H9 (cell line): ENCODE measurements at regions not wholly inside any gene's neighbourhood (a gene's known extent, or its start where the extent isn't known, plus 50 kb on each side); places are given as distances from the start of the nearest gene placed in this dataset.

ENCODE experiments used
- DNase-seq: peaks from one replicate; pipeline ENCODE4 v3.0.0-alpha.2; 2017
- H2AFZ ChIP-seq: one replicate; pipeline ENCODE4 v1.6.1; 2013; ENCODE audit warnings: mild to moderate bottlenecking, low read length, control low read depth, moderate library complexity
- H2AK5ac ChIP-seq: 2 replicates; pipeline ENCODE4 v1.6.1; 2013; ENCODE audit warnings: low read length, control low read depth, mixed read lengths; ENCODE audit not compliant: insufficient read length
- H2BK120ac ChIP-seq: one replicate; pipeline ENCODE4 v1.6.1; 2013; ENCODE audit warnings: low read depth, mild to moderate bottlenecking, low read length, control low read depth, inconsistent platforms; ENCODE audit not compliant: poor library complexity, severe bottlenecking
- H2BK12ac ChIP-seq: 2 replicates; pipeline ENCODE4 v1.6.1; 2013; ENCODE audit warnings: low read length, control low read depth, mixed read lengths, low read depth; ENCODE audit not compliant: insufficient read length
- H2BK15ac ChIP-seq: 2 replicates; pipeline ENCODE4 v1.6.1; 2013; ENCODE audit warnings: low read depth, low read length, control low read depth
- H2BK20ac ChIP-seq: one replicate; pipeline ENCODE4 v1.6.1; 2013; ENCODE audit warnings: low read depth, mild to moderate bottlenecking, low read length, control low read depth, inconsistent platforms; ENCODE audit not compliant: poor library complexity, severe bottlenecking
- H2BK5ac ChIP-seq: 2 replicates; pipeline ENCODE4 v1.6.1; 2013; ENCODE audit warnings: low read length, control low read depth, mixed read lengths; ENCODE audit not compliant: insufficient read length
- H3K14ac ChIP-seq: 2 replicates; pipeline ENCODE4 v1.6.1; 2013; ENCODE audit warnings: low read length, control low read depth; ENCODE audit not compliant: insufficient read depth
- H3K18ac ChIP-seq: 2 replicates; pipeline ENCODE4 v1.6.1; 2013; ENCODE audit warnings: low read depth, mild to moderate bottlenecking, mixed read lengths, low read length, control low read depth; ENCODE audit not compliant: insufficient read length
- H3K23ac ChIP-seq: 2 replicates; pipeline ENCODE4 v1.6.1; 2013; ENCODE audit warnings: low read length, control low read depth, mixed read lengths, low read depth; ENCODE audit not compliant: insufficient read length
- H3K23me2 ChIP-seq: 2 replicates; pipeline ENCODE4 v1.6.1; 2013; ENCODE audit warnings: low read depth, mild to moderate bottlenecking, mixed read lengths, low read length, control low read depth; ENCODE audit not compliant: insufficient read length, poor library complexity, severe bottlenecking
- H3K27ac ChIP-seq: 2 replicates; pipeline ENCODE4 v1.5.1; 2013; ENCODE audit warnings: low read length, control low read depth, mixed read lengths, low read depth; ENCODE audit not compliant: insufficient read length
- H3K27me3 ChIP-seq: 2 replicates; pipeline ENCODE4 v1.6.1; 2013; ENCODE audit warnings: low read length, control low read depth, inconsistent platforms; ENCODE audit not compliant: insufficient read depth
- H3K4ac ChIP-seq: 2 replicates; pipeline ENCODE4 v1.6.1; 2013; ENCODE audit warnings: low read depth, mild to moderate bottlenecking, control low read depth, inconsistent platforms, low read length, moderate library complexity
- H3K4me1 ChIP-seq: 2 replicates; pipeline ENCODE4 v1.6.1; 2013; ENCODE audit warnings: low read length, control low read depth, inconsistent platforms; ENCODE audit not compliant: insufficient read depth
- H3K4me2 ChIP-seq: 2 replicates; pipeline ENCODE4 v1.6.1; 2013; ENCODE audit warnings: low read length, control low read depth, mixed read lengths; ENCODE audit not compliant: insufficient read length, insufficient read depth
- H3K56ac ChIP-seq: 2 replicates; pipeline ENCODE4 v1.6.1; 2013; ENCODE audit warnings: low read depth, mild to moderate bottlenecking, mixed read lengths, low read length, control low read depth; ENCODE audit not compliant: insufficient read length
- H3K79me1 ChIP-seq: 2 replicates; pipeline ENCODE4 v1.6.1; 2013; ENCODE audit warnings: low read depth, mild to moderate bottlenecking, moderate library complexity, low read length, control low read depth, inconsistent platforms; ENCODE audit not compliant: insufficient read depth, poor library complexity, severe bottlenecking
- H3K79me2 ChIP-seq: 2 replicates; pipeline ENCODE4 v1.6.1; 2013; ENCODE audit warnings: low read length, control low read depth, inconsistent platforms; ENCODE audit not compliant: insufficient read depth
- H3K9ac ChIP-seq: 2 replicates; pipeline ENCODE4 v1.6.1; 2013; ENCODE audit warnings: low read length, control low read depth, mixed read lengths; ENCODE audit not compliant: insufficient read length; ENCODE audit errors: extremely low read depth
- H3K9me3 ChIP-seq: one replicate; pipeline ENCODE4 v1.6.1; 2013; ENCODE audit warnings: low read depth, low read length, inconsistent platforms; ENCODE audit not compliant: control insufficient read depth
- H3T11ph ChIP-seq: one replicate; pipeline ENCODE4 v1.6.1; 2013; ENCODE audit warnings: mild to moderate bottlenecking, low read length, control low read depth, inconsistent platforms
- H4K20me1 ChIP-seq: one replicate; pipeline ENCODE4 v1.6.1; 2013; ENCODE audit not compliant: control insufficient read depth, insufficient read length, insufficient read depth
- H4K5ac ChIP-seq: 2 replicates; pipeline ENCODE4 v1.6.1; 2013; ENCODE audit warnings: low read depth, mild to moderate bottlenecking, mixed read lengths, low read length, control low read depth; ENCODE audit not compliant: insufficient read length
- H4K8ac ChIP-seq: replicated peaks from 2 replicates; pipeline ENCODE4 v1.6.1; 2013; ENCODE audit warnings: low read length, control low read depth, mixed read lengths, low read depth; ENCODE audit not compliant: insufficient read length
- H4K91ac ChIP-seq: 2 replicates; pipeline ENCODE4 v1.6.1; 2013; ENCODE audit warnings: low read depth, mild to moderate bottlenecking, moderate library complexity, mixed read lengths, low read length, control low read depth; ENCODE audit not compliant: insufficient read length
- H3K27ac Mint-ChIP-seq, 3 experiments: 2 replicates in 2 of 3; 3 replicates in 1 of 3; pipeline ENCODE4 v1.8.0; 2020 to 2021; ENCODE audit warnings: mixed read lengths in 3 of 3, mild to moderate bottlenecking in 1 of 3, moderate library complexity in 1 of 3
- H3K27me3 Mint-ChIP-seq: 2 replicates; pipeline ENCODE4 v1.8.0; 2021; ENCODE audit warnings: low read depth, mild to moderate bottlenecking, moderate library complexity, mixed read lengths
- H3K36me3 Mint-ChIP-seq, 3 experiments: 2 replicates in 2 of 3; 3 replicates in 1 of 3; pipeline ENCODE4 v1.8.0; 2020 to 2021; ENCODE audit warnings: low read depth in 3 of 3, mixed read lengths in 3 of 3; ENCODE audit not compliant: insufficient read depth in 1 of 3
- H3K4me1 Mint-ChIP-seq, 2 experiments: 2 replicates each; pipeline ENCODE4 v1.8.0; 2020; ENCODE audit warnings: mixed read lengths in 2 of 2
- H3K4me3 Mint-ChIP-seq, 2 experiments: 2 replicates in 1 of 2; 3 replicates in 1 of 2; pipeline ENCODE4 v1.8.0; 2020 to 2021; ENCODE audit warnings: mild to moderate bottlenecking in 2 of 2, mixed read lengths in 2 of 2, moderate library complexity in 1 of 2
- H3K9me3 Mint-ChIP-seq, 2 experiments: 2 replicates in 1 of 2; 3 replicates in 1 of 2; pipeline ENCODE4 v1.8.0; 2020; ENCODE audit warnings: mild to moderate bottlenecking in 2 of 2, mixed read lengths in 2 of 2, moderate library complexity in 1 of 2
- whole genome bisulfite sequencing: extraction: QIAGEN DNeasy Blood & Tissue Kit; methylation state at CpG from one replicate; pipeline ENCODE4 v1.1.7; 2013; ENCODE audit warnings: missing lambda C conversion rate, low lambda C conversion rate, mixed read lengths; ENCODE audit not compliant: insufficient read length; ENCODE audit errors: extremely low coverage; 5-methylcytosine and 5-hydroxymethylcytosine counted together
- TF ChIP-seq, protein P1 (sequence below): fragments of 200-600 bp; sonication (generic); conservative IDR thresholded peaks from 3 replicates; pipeline ENCODE4 v1.8.0; 2021; ENCODE audit warnings: antibody characterized with exemption, mild to moderate bottlenecking

GRCh38 chr19:46950526-46951170, 69.0 kb upstream of the NPAS1 start:
- peaks cover 11 to 12% of the 10 kb centered on the region in 2 experiments for H3K4me1 Mint-ChIP-seq

More at GRCh38 chr19:46950526-46951170, 69.0 kb upstream of the NPAS1 start:
- Histone ChIP-seq H2BK12ac (no peak overlapping the region), H4K5ac (no peak overlapping the region), H4K91ac (no peak overlapping the region), H3K27ac (no peak overlapping the region), H2BK120ac (no peak overlapping the region), H3T11ph (no peak overlapping the region), H3K14ac (no peak overlapping the region), H3K9ac (no peak overlapping the region), H2BK5ac (no peak overlapping the region), H3K56ac (no peak overlapping the region), H3K79me2 (no peaks in the 10 kb centered on the region), H3K23me2 (no peaks in the 10 kb centered on the region), H3K4ac (no peak overlapping the region), H3K18ac (no peak overlapping the region), H3K9me3 (no peaks in the 10 kb centered on the region), H3K4me2 (no peak overlapping the region), H3K23ac (no peak overlapping the region), H3K27me3 (no peaks in the 10 kb centered on the region), H2BK15ac (no peak overlapping the region), H4K8ac (no peak overlapping the region), H3K4me1 (no peaks in the 10 kb centered on the region), H3K79me1 (peaks cover 3% of the 10 kb centered on the region), H2AK5ac (no peak overlapping the region), H4K20me1 (no peaks in the 10 kb centered on the region), H2AFZ (no peak overlapping the region), H2BK20ac (no peak overlapping the region)
- no peak for DNase-seq
- Mint-ChIP-seq H3K9me3 (peaks cover 0 to 7% of the 10 kb centered on the region in 2 experiments; a peak in 2 of 5 replicates), H3K4me3 (no peak overlapping the region), H3K27ac (peak overlapping the region in 1 of 3 experiments; percentile 53; a peak in 2 of 7 replicates), H3K36me3 (peaks cover 26 to 45% (median 38%) of the 10 kb centered on the region in 3 experiments; a peak in 6 of 7 replicates), H3K27me3 (no peaks in the 10 kb centered on the region)
- WGBS: no CpG with 5 or more reads among the region's 7 CpGs
- TF ChIP-seq, protein P1, sequence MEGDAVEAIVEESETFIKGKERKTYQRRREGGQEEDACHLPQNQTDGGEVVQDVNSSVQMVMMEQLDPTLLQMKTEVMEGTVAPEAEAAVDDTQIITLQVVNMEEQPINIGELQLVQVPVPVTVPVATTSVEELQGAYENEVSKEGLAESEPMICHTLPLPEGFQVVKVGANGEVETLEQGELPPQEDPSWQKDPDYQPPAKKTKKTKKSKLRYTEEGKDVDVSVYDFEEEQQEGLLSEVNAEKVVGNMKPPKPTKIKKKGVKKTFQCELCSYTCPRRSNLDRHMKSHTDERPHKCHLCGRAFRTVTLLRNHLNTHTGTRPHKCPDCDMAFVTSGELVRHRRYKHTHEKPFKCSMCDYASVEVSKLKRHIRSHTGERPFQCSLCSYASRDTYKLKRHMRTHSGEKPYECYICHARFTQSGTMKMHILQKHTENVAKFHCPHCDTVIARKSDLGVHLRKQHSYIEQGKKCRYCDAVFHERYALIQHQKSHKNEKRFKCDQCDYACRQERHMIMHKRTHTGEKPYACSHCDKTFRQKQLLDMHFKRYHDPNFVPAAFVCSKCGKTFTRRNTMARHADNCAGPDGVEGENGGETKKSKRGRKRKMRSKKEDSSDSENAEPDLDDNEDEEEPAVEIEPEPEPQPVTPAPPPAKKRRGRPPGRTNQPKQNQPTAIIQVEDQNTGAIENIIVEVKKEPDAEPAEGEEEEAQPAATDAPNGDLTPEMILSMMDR: no peak
